HepG2 (cell line): ENCODE measurements at regions not wholly inside any gene's neighbourhood (a gene's known extent, or its start where the extent isn't known, plus 50 kb on each side); places are given as distances from the start of the nearest gene placed in this dataset.

Experiments
- CREB1 ChIP-seq, 2 experiments: fragments of 450-650 bp in 1 of 2; IDR thresholded peaks; 2 replicates each; pipeline ENCODE4 v1.6.1; 2016 to 2017; ENCODE audit warnings: control low read depth in 1 of 2, mild to moderate bottlenecking in 1 of 2, missing compliant biosample characterization in 1 of 2, missing genetic modification characterization in 1 of 2
- CTCF ChIP-seq: sonication (generic); formaldehyde crosslinking; IDR thresholded peaks from 2 replicates; pipeline ENCODE4 v1.5.0; 2020; ENCODE audit warnings: mild to moderate bottlenecking, missing genetic modification reagents, moderate library complexity
- FOXJ3 ChIP-seq: sonication (generic); formaldehyde crosslinking; IDR thresholded peaks from 2 replicates; pipeline ENCODE4 v1.4.0; 2020; ENCODE audit warnings: missing genetic modification reagents, mild to moderate bottlenecking, borderline replicate concordance
- PCBP1 ChIP-seq: fragments of 200-400 bp; formaldehyde crosslinking; IDR thresholded peaks from 2 replicates; pipeline ENCODE4 v1.6.1; 2017; ENCODE audit warnings: mild to moderate bottlenecking, low read depth, low read length, borderline replicate concordance
- PRDM10 ChIP-seq: sonication (generic); formaldehyde crosslinking; IDR thresholded peaks from 2 replicates; pipeline ENCODE4 v1.4.0; 2020; ENCODE audit warnings: low read depth, missing genetic modification reagents
- SIN3B ChIP-seq: fragments of 150-350 bp; IDR thresholded peaks from 2 replicates; pipeline ENCODE4 v1.6.1; 2014; ENCODE audit warnings: low read length
- TAF1 ChIP-seq: sonication (generic); formaldehyde crosslinking; IDR thresholded peaks from 2 replicates; pipeline ENCODE4 v1.4.0; 2020; ENCODE audit warnings: missing genetic modification reagents
- ZBTB1 ChIP-seq: sonication (generic); formaldehyde crosslinking; IDR thresholded peaks from 2 replicates; pipeline ENCODE4 v1.4.0; 2020; ENCODE audit warnings: missing genetic modification reagents, borderline replicate concordance
- ZNF124 ChIP-seq: sonication (generic); formaldehyde crosslinking; IDR thresholded peaks from 2 replicates; pipeline ENCODE4 v1.4.0; 2020; ENCODE audit warnings: missing genetic modification reagents

- TF ChIP-seq TAF1 (CRISPR knock-in tag) (no peak), FOXJ3 (no peak), CTCF (CRISPR knock-in tag) (no peak), SIN3B (no peak), ZBTB1 (CRISPR knock-in tag) (no peak), CREB1 (IDR thresholded peaks at IDR 0.05) (no peak), CREB1 (CRISPR knock-in tag; IDR thresholded peaks at IDR 0.05) (no peak), ZNF124 (CRISPR knock-in tag) (no peak), PRDM10 (CRISPR knock-in tag) (no peak), PCBP1 (no peak)
Observed at GRCh38 chr4:188374871-188375270, 235.6 kb downstream of the TRIML1 start.
